Epithelial cell of proximal tubule (primary cell): ENCODE measurements at regions not wholly inside any gene's neighbourhood (a gene's known extent, or its start where the extent isn't known, plus 50 kb on each side); places are given as distances from the start of the nearest gene placed in this dataset.
"Not testable (repeated sequence)": the region's sequence is repeated elsewhere in the genome, so short reads cannot be mapped to it uniquely, and the experiment has no call there.

Experiments used
- DNase-seq: peaks from one replicate; pipeline ENCODE4 v3.0.0-alpha.2; 2011; ENCODE audit warnings: low read depth
- H3K4me3 ChIP-seq: 2 replicates; pipeline ENCODE4 v1.5.1; 2011; ENCODE audit warnings: low read depth, mild to moderate bottlenecking, low read length
- CTCF ChIP-seq: conservative IDR thresholded peaks from 2 replicates; pipeline ENCODE4 v1.5.1; 2012; ENCODE audit warnings: low read depth, mild to moderate bottlenecking, low read length

GRCh38 chr18:43777636-43778304, 500.5 kb upstream of the SYT4 start:
- no peak overlapping the region for H3K4me3 ChIP-seq
- TF ChIP-seq CTCF, result no peak
- no peak for DNase-seq

- H3K4me3 ChIP-seq, result no peak overlapping the region
- DNase-seq, result peak; percentile 12
- TF ChIP-seq CTCF, result no peak
Observed at GRCh38 chr18:43780782-43781340, 503.6 kb upstream of the SYT4 start.

- TF ChIP-seq CTCF, result no peak
- H3K4me3 ChIP-seq, result no peak overlapping the region
Observed at GRCh38 chr18:43785158-43785557, 507.9 kb upstream of the SYT4 start.

GRCh38 chr18:43786893-43787292, 509.6 kb upstream of the SYT4 start:
- H3K4me3 ChIP-seq, result no peak overlapping the region
- TF ChIP-seq CTCF, result no peak
- no peak for DNase-seq

More at GRCh38 chr18:43785158-43785557, 507.9 kb upstream of the SYT4 start:
- DNase-seq, result no peak

- H3K4me3 ChIP-seq, DNase-seq: not testable (repeated sequence)
Observed at GRCh38 chr18:43787721-43788120, 510.4 kb upstream of the SYT4 start.

- peak; percentile 12 for DNase-seq
- no peak overlapping the region for H3K4me3 ChIP-seq
- TF ChIP-seq CTCF, result peak; percentile 65
Observed at GRCh38 chr18:43789234-43790000, 512.1 kb upstream of the SYT4 start.

- no peak overlapping the region for H3K4me3 ChIP-seq
- no peak for TF ChIP-seq CTCF
- DNase-seq, result no peak
Observed at GRCh38 chr18:43793910-43794309, 516.6 kb upstream of the SYT4 start.
